Fibroblast of pulmonary artery (primary cell): ENCODE measurements at regions not wholly inside any gene's neighbourhood (a gene's known extent, or its start where the extent isn't known, plus 50 kb on each side); places are given as distances from the start of the nearest gene placed in this dataset.

Source experiments
- DNase-seq: peaks from one replicate; pipeline ENCODE4 v3.0.0-alpha.2; 2010; ENCODE audit warnings: low read depth
- H3K4me3 ChIP-seq: replicated peaks from 2 replicates; pipeline ENCODE4 v1.5.1; 2011; ENCODE audit warnings: low read depth, mild to moderate bottlenecking, control low read depth, low read length, moderate library complexity
- CTCF ChIP-seq: IDR thresholded peaks from 2 replicates; pipeline ENCODE4 v1.5.1; 2011; ENCODE audit warnings: mild to moderate bottlenecking, control low read depth, low read length, inconsistent platforms; ENCODE audit errors: missing control alignments

- H3K4me3 ChIP-seq = no peak overlapping the region
- TF ChIP-seq CTCF = no peak
- DNase-seq = no peak
These were observed 330.0 kb downstream of the DDX10 start for GRCh38 chr11:108994887-108995286.

GRCh38 chr11:108997826-108998225, 333.0 kb downstream of the DDX10 start:
- no peak for DNase-seq
- TF ChIP-seq CTCF = no peak
- H3K4me3 ChIP-seq = no peak overlapping the region

- no peak for DNase-seq
- no peak overlapping the region for H3K4me3 ChIP-seq
- TF ChIP-seq CTCF = no peak
These were observed 335.7 kb downstream of the DDX10 start for GRCh38 chr11:109000531-109000930.

- DNase-seq = no peak
- no peak overlapping the region for H3K4me3 ChIP-seq
- no peak for TF ChIP-seq CTCF
These were observed 336.7 kb downstream of the DDX10 start for GRCh38 chr11:109001585-109001984.

- no peak for TF ChIP-seq CTCF
- no peak for DNase-seq
- no peak overlapping the region for H3K4me3 ChIP-seq
These were observed 348.1 kb downstream of the DDX10 start for GRCh38 chr11:109012991-109013390.

- DNase-seq = peak; percentile 76
- no peak overlapping the region for H3K4me3 ChIP-seq
- no peak for TF ChIP-seq CTCF
These were observed 350.4 kb downstream of the DDX10 start for GRCh38 chr11:109015283-109015682.

- H3K4me3 ChIP-seq = no peak overlapping the region
- no peak for TF ChIP-seq CTCF
- no peak for DNase-seq
These were observed 351.9 kb downstream of the DDX10 start for GRCh38 chr11:109016724-109017123.
